Stimulated activated CD4-positive, alpha-beta T cell treated with anti-CD3 and anti-CD28 coated beads, Interleukin-1b, Interleukin-23, amount 100 ng/mL, for 4 hours (primary cell): ENCODE measurements at regions not wholly inside any gene's neighbourhood (a gene's known extent, or its start where the extent isn't known, plus 50 kb on each side); places are given as distances from the start of the nearest gene placed in this dataset.

Source experiments
- DNase-seq, 2 donors: peaks; one replicate each; pipeline ENCODE4 v3.0.0-alpha.2; 2020; ENCODE audit warnings: low read depth in 2 of 2

GRCh38 chr20:56835829-56836550 lies 206.9 kb downstream of the TFAP2C start:
- no peak for DNase-seq

GRCh38 chr20:56839222-56839621 lies 210.1 kb downstream of the TFAP2C start:
- DNase-seq = no peak

- no peak for DNase-seq
These were observed 210.7 kb downstream of the TFAP2C start for GRCh38 chr20:56839786-56840185.

- no peak for DNase-seq
These were observed 211.7 kb downstream of the TFAP2C start for GRCh38 chr20:56840716-56841261.

GRCh38 chr20:56841346-56841908 lies 212.3 kb downstream of the TFAP2C start:
- DNase-seq = no peak

GRCh38 chr20:56842056-56842455 lies 212.9 kb downstream of the TFAP2C start:
- DNase-seq = no peak

GRCh38 chr20:56843386-56843785 lies 214.3 kb downstream of the TFAP2C start:
- no peak for DNase-seq

- no peak for DNase-seq
These were observed 214.7 kb downstream of the TFAP2C start for GRCh38 chr20:56843817-56844216.

GRCh38 chr20:56845546-56846086 lies 216.5 kb downstream of the TFAP2C start:
- DNase-seq = no peak

GRCh38 chr20:56848561-56848960 lies 219.5 kb downstream of the TFAP2C start:
- DNase-seq = no peak

- DNase-seq = no peak
These were observed 222.4 kb downstream of the TFAP2C start for GRCh38 chr20:56851552-56851951.

GRCh38 chr20:56855708-56856107 lies 226.6 kb downstream of the TFAP2C start:
- DNase-seq = no peak

GRCh38 chr20:56857950-56858349 lies 228.8 kb downstream of the TFAP2C start:
- no peak for DNase-seq

- no peak for DNase-seq
These were observed 230.1 kb downstream of the TFAP2C start for GRCh38 chr20:56859039-56859800.

GRCh38 chr20:56859801-56860261 lies 230.7 kb downstream of the TFAP2C start:
- DNase-seq = no peak

- DNase-seq = no peak
These were observed 231.3 kb downstream of the TFAP2C start for GRCh38 chr20:56860413-56860812.

- no peak for DNase-seq
These were observed 232.5 kb downstream of the TFAP2C start for GRCh38 chr20:56861590-56861989.

GRCh38 chr20:56865055-56865454 lies 235.9 kb downstream of the TFAP2C start:
- DNase-seq = no peak

GRCh38 chr20:56867128-56867527 lies 238.0 kb downstream of the TFAP2C start:
- DNase-seq = no peak

GRCh38 chr20:56868746-56869145 lies 239.6 kb downstream of the TFAP2C start:
- DNase-seq = no peak

- no peak for DNase-seq
These were observed 241.2 kb downstream of the TFAP2C start for GRCh38 chr20:56870271-56870670.

GRCh38 chr20:56871691-56872090 lies 242.6 kb downstream of the TFAP2C start:
- DNase-seq = no peak
